Sigmoid colon (tissue), 6 donors: ENCODE measurements at regions not wholly inside any gene's neighbourhood (a gene's known extent, or its start where the extent isn't known, plus 50 kb on each side); places are given as distances from the start of the nearest gene placed in this dataset.

Experiments used
- DNase-seq: peaks from one replicate; pipeline ENCODE4 v3.0.0-alpha.2; 2019
- H3K27ac ChIP-seq, 4 donors: fragments of 200-600 bp; sonication (generic); one replicate each; pipeline ENCODE4 v1.5.1; 2016 to 2019; ENCODE audit warnings: mild to moderate bottlenecking in 1 of 4
- H3K27me3 ChIP-seq, 3 donors: fragments of 200-600 bp; sonication (generic); one replicate each; pipeline ENCODE4 v1.5.1; 2019; ENCODE audit warnings: mild to moderate bottlenecking in 1 of 3
- H3K36me3 ChIP-seq, 4 donors: fragments of 200-600 bp; sonication (generic); one replicate each; pipeline ENCODE4 v1.5.1; 2016 to 2019
- H3K4me1 ChIP-seq, 4 donors: fragments of 200-600 bp; sonication (generic); one replicate each; pipeline ENCODE4 v1.5.1; 2017 to 2019
- H3K4me3 ChIP-seq, 4 donors: fragments of 200-600 bp; sonication (generic); one replicate each; pipeline ENCODE4 v1.5.1; 2017 to 2019; ENCODE audit warnings: mild to moderate bottlenecking in 2 of 4, moderate library complexity in 1 of 4
- H3K9me3 ChIP-seq, 4 donors: fragments of 200-600 bp in 3 of 4; sonication (generic) in 3 of 4; one replicate each; pipeline versions ENCODE4 v1.5.1 to v1.6.1; 2013 to 2019
- CTCF ChIP-seq, 4 experiments: fragments of 450-650 bp in 3 of 4; fragments of 200-600 bp in 1 of 4; IDR thresholded peaks; one replicate each; pipeline ENCODE4 v1.5.1; 2016 to 2019; ENCODE audit warnings: antibody characterized with exemption in 4 of 4, mild to moderate bottlenecking in 3 of 4, moderate library complexity in 2 of 4
- EP300 ChIP-seq, 4 donors: sonication (generic); formaldehyde crosslinking; IDR thresholded peaks; one replicate each; pipeline ENCODE4 v1.6.1; 2017; ENCODE audit warnings: antibody characterized with exemption in 4 of 4
- POLR2A ChIP-seq, 2 donors: fragments of 450-650 bp; IDR thresholded peaks; one replicate each; pipeline ENCODE4 v1.6.1; 2016; ENCODE audit warnings: antibody characterized with exemption in 2 of 2, mild to moderate bottlenecking in 2 of 2, moderate library complexity in 2 of 2
- POLR2AphosphoS5 ChIP-seq, 4 donors: sonication (generic); formaldehyde crosslinking; IDR thresholded peaks; one replicate each; pipeline ENCODE4 v1.6.1; 2017; ENCODE audit warnings: antibody characterized with exemption in 4 of 4
- WGBS, 2 donors: extraction: QIAGEN DNeasy Blood & Tissue Kit; methylation state at CpG; one replicate each; pipeline ENCODE4 v1.1.7; 2013; 5-methylcytosine and 5-hydroxymethylcytosine counted together
- intact Hi-C: fragments of 100-400 bp; cut with DNase I; formaldehyde crosslinking; loops from one replicate; pipeline ENCODE4 v1.15.1; 2023
- donor health status: healthy with polysubstance abuse.
- donor health status: healthy.

DNA sequence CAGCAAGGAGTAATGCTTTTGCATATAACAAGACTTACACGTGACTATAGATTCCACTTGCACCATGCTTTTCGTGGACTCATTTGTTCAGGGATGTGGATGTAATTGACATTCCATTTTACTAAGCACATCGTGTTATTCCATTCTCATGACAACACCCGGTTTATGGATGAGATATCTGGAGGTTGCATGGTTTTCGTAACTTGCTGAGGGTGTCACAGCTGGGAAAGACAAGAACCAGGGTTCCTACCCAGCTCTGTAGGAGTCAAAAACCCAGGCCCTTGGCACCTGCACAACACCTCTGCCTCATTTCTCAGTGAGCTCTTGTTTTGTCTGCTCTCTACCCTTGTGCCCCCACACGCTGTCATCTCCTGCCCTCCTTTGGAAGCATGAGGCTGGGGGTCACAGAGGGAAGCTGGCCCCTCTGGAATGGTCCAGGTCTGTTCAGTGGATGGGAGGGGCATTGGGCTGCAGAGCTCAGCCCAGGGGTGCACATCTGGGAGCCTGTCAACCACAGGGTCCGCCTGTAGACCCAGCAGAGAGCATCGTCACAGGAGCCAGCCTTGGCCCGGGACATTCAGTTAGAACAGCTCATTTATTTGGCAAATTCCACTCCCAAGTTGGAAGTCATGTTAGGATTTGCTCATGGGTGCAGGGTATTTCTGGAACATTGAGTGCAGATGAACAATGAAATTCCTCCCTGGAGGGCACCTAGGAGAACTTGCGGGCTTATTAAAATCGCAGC is 120.1 kb upstream of the TWIST2 start:
- DNase-seq, result peak; percentile 89
- Histone ChIP-seq H3K27me3 (no peaks in the 10 kb centered on the region), H3K4me1 (peaks cover 0 to 63% (median 60%) of the 10 kb centered on the region in 4 donors), H3K36me3 (no peaks in the 10 kb centered on the region), H3K4me3 (no peak overlapping the region), H3K9me3 (no peaks in the 10 kb centered on the region), H3K27ac (peak overlapping the region; percentile 81 to 95 (median 94))
- intact Hi-C loops, result loop anchor here (1.0 to 10.0 kb wide), 3 partner anchors 83 to 131 kb away; partner anchors contain the start of gene TWIST2
- TF ChIP-seq POLR2A (IDR thresholded peaks at IDR 0.05), result no peak
- no peak for TF ChIP-seq CTCF (IDR thresholded peaks at IDR 0.05)
- peak; percentile 82 to 99 (median 90) for TF ChIP-seq EP300 (IDR thresholded peaks at IDR 0.05)
- TF ChIP-seq POLR2AphosphoS5 (IDR thresholded peaks at IDR 0.05), result peak; percentile 69 to 96 (median 90)
- 70 to 72% methylated on average over 11 of the region's 11 CpGs for WGBS, 2 donors

GRCh38 chr2:238728330-238729260 is 119.3 kb upstream of the TWIST2 start:
- peaks cover 0 to 63% (median 60%) of the 10 kb centered on the region in 4 donors for H3K4me1 ChIP-seq
- no peaks in the 10 kb centered on the region for H3K27me3 ChIP-seq
- intact Hi-C loops, result loop anchor here (2.0 to 10.0 kb wide), 2 partner anchors 116 to 132 kb away; partner anchors contain the start of gene TWIST2
- DNase-seq, result peak; percentile 85
- H3K36me3 ChIP-seq, result no peaks in the 10 kb centered on the region
- H3K9me3 ChIP-seq, result no peaks in the 10 kb centered on the region
- peak overlapping the region; percentile 81 to 95 (median 94) for H3K27ac ChIP-seq
- WGBS, 2 donors, result 58 to 60% methylated on average over 13 of the region's 13 CpGs
- TF ChIP-seq EP300 (IDR thresholded peaks at IDR 0.05) (peak in 2 of 4 donors; percentile 58 to 75), CTCF (IDR thresholded peaks at IDR 0.05) (no peak), POLR2AphosphoS5 (IDR thresholded peaks at IDR 0.05) (peak in 3 of 4 donors; percentile 64 to 75 (median 73)), POLR2A (IDR thresholded peaks at IDR 0.05) (no peak)
- no peak overlapping the region for H3K4me3 ChIP-seq

- H3K4me3 ChIP-seq, result no peak overlapping the region
- TF ChIP-seq CTCF (IDR thresholded peaks at IDR 0.05), result no peak
- no peak for TF ChIP-seq EP300 (IDR thresholded peaks at IDR 0.05)
- no peak for TF ChIP-seq POLR2A (IDR thresholded peaks at IDR 0.05)
- peak in 2 of 4 donors; percentile 5 to 20 for TF ChIP-seq POLR2AphosphoS5 (IDR thresholded peaks at IDR 0.05)
- no peaks in the 10 kb centered on the region for H3K9me3 ChIP-seq
- peak overlapping the region; percentile 81 to 95 (median 94) for H3K27ac ChIP-seq
- intact Hi-C loops, result loop anchor here (2.0 to 10.0 kb wide), 2 partner anchors 115 to 133 kb away; partner anchors contain the start of gene TWIST2
- DNase-seq, result no peak
- H3K4me1 ChIP-seq, result peaks cover 0 to 58% (median 56%) of the 10 kb centered on the region in 4 donors
- 75 to 86% methylated on average over 11 of the region's 11 CpGs for WGBS, 2 donors
- no peaks in the 10 kb centered on the region for H3K36me3 ChIP-seq
- no peaks in the 10 kb centered on the region for H3K27me3 ChIP-seq
These were observed 118.5 kb upstream of the TWIST2 start for GRCh38 chr2:238729261-238729935.

DNA sequence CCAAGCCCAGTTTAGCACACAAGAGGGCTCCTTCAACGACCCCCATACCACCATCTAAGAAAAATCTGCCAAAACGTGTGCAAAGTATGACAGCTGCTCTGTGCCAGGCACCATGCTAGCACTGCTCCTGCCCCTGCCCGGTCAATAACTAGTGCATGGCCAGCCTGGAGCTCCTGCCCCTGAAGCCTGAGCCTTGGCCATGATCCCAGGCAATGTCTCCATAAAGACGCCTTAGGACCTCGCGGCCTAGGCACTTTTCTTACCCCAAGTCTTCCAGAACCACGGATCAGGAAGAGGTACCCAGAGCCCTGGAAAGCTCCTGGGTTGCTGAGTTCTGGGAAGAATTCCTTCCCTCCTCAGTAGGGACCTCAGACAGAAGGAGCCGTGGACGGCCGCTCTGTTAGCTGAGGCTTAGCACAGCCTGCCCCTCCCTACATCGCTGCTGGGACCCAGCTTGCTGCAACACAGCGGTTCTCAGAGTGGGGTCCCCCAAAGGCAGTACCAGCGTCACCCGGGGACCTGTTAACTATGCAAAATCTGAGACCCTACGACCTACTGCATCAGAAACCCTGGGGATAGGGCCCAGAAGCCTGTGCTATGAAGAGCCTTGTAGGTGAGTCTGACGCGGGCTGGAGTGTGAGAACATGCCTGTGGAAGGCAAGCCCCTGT is 117.8 kb upstream of the TWIST2 start:
- DNase-seq, result no peak
- WGBS, 2 donors, result 81 to 89% methylated on average over 17 of the region's 17 CpGs
- no peak overlapping the region for H3K4me3 ChIP-seq
- intact Hi-C loops, result no loop called here
- H3K9me3 ChIP-seq, result no peaks in the 10 kb centered on the region
- H3K27me3 ChIP-seq, result no peaks in the 10 kb centered on the region
- H3K4me1 ChIP-seq, result peaks cover 0 to 51% (median 50%) of the 10 kb centered on the region in 4 donors
- peak overlapping the region; percentile 81 to 95 (median 94) for H3K27ac ChIP-seq
- H3K36me3 ChIP-seq, result no peaks in the 10 kb centered on the region
- TF ChIP-seq EP300 (IDR thresholded peaks at IDR 0.05) (no peak), POLR2A (IDR thresholded peaks at IDR 0.05) (no peak), CTCF (IDR thresholded peaks at IDR 0.05) (no peak), POLR2AphosphoS5 (IDR thresholded peaks at IDR 0.05) (no peak)
